MG63 (cell line): ENCODE measurements at regions not wholly inside any gene's neighbourhood (a gene's known extent, or its start where the extent isn't known, plus 50 kb on each side); places are given as distances from the start of the nearest gene placed in this dataset.
"Not testable (repeated sequence)": the region's sequence is repeated elsewhere in the genome, so short reads cannot be mapped to it uniquely, and the experiment has no call there.

ENCODE experiments used
- DNase-seq: peaks from one replicate; pipeline ENCODE4 v3.0.0-alpha.2; 2020
- H3K27me3 ChIP-seq: fragments of 250-450 bp; sonication (Bioruptor Pico); 2 replicates; pipeline ENCODE4 v1.5.1; 2020; ENCODE audit warnings: mild to moderate bottlenecking, moderate library complexity
- H3K36me3 ChIP-seq: fragments of 250-450 bp; sonication (Bioruptor Pico); 2 replicates; pipeline ENCODE4 v1.5.1; 2020; ENCODE audit warnings: mild to moderate bottlenecking, moderate library complexity
- H3K4me3 ChIP-seq: fragments of 250-450 bp; sonication (Bioruptor Pico); 2 replicates; pipeline ENCODE4 v1.5.1; 2020; ENCODE audit warnings: mild to moderate bottlenecking, moderate library complexity
- H3K9me3 ChIP-seq: fragments of 250-450 bp; sonication (Bioruptor Pico); 2 replicates; pipeline ENCODE4 v1.5.1; 2020; ENCODE audit warnings: mild to moderate bottlenecking, moderate library complexity

DNA sequence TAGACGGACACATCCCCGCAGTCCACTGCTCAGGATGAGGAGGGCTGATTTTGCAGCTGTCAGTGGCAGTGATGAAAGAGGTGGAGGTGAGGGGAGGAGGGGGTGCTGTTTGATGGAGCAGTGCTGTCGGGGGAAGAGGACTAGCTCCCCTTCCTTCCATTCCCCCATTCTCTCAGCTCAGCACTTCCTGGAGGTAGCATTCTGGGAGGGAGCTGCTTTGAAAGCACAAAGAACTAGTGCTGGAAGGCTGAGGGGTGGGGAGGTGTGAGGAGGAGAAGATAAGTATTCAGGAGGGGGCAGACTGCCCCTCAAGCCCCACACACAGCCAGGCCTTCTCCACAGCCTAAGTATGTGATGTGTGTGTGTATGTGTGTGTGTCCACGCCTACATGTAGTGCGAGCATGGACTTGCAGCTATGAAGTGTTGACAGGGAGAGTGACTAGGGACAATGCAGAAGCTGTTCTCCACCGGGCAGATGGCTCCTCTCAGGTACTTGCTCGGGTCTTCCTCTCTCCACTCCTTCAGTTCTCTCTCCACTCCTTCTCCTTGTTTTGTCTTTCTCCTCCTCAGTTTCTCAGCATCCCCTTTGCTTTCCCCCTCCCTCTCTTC, 65.5 kb upstream of the HSPA9 start:
- Histone ChIP-seq H3K27me3 (no peaks in the 10 kb centered on the region), H3K36me3 (no peaks in the 10 kb centered on the region), H3K4me3 (no peak overlapping the region), H3K9me3 (no peaks in the 10 kb centered on the region)
- no peak for DNase-seq

DNA sequence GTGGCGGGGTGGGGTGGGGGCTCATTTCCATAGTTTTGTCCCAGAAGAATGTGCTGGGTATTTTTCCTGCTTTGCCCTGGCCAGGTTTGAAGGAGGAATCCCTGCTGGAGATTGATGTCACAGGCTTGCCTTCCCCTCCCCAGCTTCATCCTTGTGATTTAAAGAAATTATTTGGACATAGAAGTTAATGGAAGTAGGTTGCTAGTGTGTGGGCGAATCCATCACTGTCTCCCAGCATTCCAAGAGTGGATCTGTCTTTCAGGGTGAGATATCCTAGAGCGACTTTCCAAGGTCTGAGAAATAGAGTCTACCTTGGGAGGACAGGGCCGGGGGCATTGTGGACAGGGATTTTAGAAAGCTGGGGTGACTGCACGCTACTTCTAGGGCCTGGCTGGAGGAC, 64.9 kb upstream of the HSPA9 start:
- Histone ChIP-seq H3K4me3 (no peak overlapping the region), H3K36me3 (no peaks in the 10 kb centered on the region), H3K9me3 (no peaks in the 10 kb centered on the region), H3K27me3 (no peaks in the 10 kb centered on the region)
- no peak for DNase-seq

DNA sequence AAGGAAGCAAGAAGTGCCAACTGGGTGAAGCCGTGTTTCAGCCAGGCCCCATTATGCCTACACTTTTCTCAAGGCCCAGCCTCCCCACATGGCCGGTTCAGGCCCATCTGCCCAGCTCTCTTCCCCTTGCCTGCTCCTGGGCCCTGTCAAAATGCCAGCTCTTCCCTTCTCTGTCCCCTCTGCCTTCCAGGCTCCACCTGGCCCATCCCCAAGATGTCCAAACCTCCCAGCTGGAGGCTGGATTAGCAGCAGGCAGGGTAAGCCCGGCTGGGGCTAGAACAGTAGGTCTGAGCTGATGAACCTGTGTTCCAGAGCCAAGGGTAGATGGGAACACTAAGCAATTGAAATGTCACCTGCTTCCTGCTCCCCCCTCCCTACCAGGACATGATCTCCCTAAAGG, 64.1 kb upstream of the HSPA9 start:
- no peak for DNase-seq
- Histone ChIP-seq H3K4me3 (no peak overlapping the region), H3K27me3 (no peaks in the 10 kb centered on the region), H3K36me3 (no peaks in the 10 kb centered on the region), H3K9me3 (no peaks in the 10 kb centered on the region)

- Histone ChIP-seq H3K27me3 (no peaks in the 10 kb centered on the region), H3K9me3 (no peaks in the 10 kb centered on the region), H3K4me3 (no peak overlapping the region), H3K36me3 (no peaks in the 10 kb centered on the region)
- DNase-seq, result no peak
Measured at GRCh38 chr5:138637256-138637655, 62.1 kb upstream of the HSPA9 start.

- Histone ChIP-seq H3K36me3 (no peaks in the 10 kb centered on the region), H3K4me3 (no peak overlapping the region), H3K27me3 (no peaks in the 10 kb centered on the region), H3K9me3 (no peaks in the 10 kb centered on the region)
- DNase-seq, result no peak
Measured at GRCh38 chr5:138636398-138636944, 61.3 kb upstream of the HSPA9 start.

DNA sequence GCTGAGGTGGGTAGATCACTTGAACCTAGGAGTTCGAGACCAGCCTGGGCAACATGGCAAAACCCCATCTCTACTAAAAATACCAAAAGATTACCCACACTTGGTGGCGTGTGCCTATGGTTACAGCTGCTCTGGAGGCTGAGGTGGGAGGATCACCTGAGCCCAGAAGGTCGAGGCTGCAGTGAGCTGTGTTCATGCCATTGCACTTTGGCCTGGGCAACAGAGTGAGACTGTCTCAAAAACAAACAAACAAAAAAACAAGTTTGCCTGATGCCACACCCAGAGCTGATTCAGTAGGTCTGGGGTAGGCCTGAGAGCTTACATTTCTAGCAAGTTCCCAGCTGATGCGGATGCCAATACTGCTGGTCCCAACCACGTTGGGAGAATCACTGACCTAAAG, 60.5 kb upstream of the HSPA9 start:
- no peak for DNase-seq
- H3K27me3 ChIP-seq, result no peaks in the 10 kb centered on the region
- H3K36me3 ChIP-seq, result no peaks in the 10 kb centered on the region
- no peak overlapping the region for H3K4me3 ChIP-seq
- H3K9me3 ChIP-seq, result no peaks in the 10 kb centered on the region

DNA sequence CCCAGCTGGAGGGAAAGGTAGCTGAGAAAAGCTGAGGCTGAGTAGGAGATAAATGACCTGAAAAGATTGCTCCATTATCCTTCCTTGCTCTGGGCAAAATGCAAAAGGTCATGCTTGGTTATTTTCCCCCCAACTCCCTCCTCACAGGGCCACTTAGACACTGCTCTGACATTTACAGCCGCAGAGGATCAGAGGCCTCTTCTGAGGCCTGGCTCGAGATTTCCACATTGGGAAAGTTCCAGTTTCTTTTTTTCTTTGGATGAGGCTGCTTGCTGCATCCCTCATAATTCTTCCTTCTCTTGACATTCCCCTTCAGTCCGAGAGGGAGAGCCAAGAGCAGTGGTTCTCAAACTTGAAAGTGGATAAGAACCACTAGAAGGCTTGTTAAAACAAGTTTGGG, 60.1 kb upstream of the HSPA9 start:
- Histone ChIP-seq H3K27me3 (no peaks in the 10 kb centered on the region), H3K4me3 (no peak overlapping the region), H3K36me3 (no peaks in the 10 kb centered on the region), H3K9me3 (no peaks in the 10 kb centered on the region)
- no peak for DNase-seq

- H3K36me3 ChIP-seq, H3K9me3 ChIP-seq, H3K27me3 ChIP-seq, H3K4me3 ChIP-seq, DNase-seq: not testable (repeated sequence)
Measured at GRCh38 chr5:138634804-138635203, 59.6 kb upstream of the HSPA9 start.

GRCh38 chr5:138632900-138633489, 57.8 kb upstream of the HSPA9 start:
- Histone ChIP-seq H3K4me3 (no peak overlapping the region), H3K27me3 (no peaks in the 10 kb centered on the region), H3K36me3 (no peaks in the 10 kb centered on the region), H3K9me3 (no peaks in the 10 kb centered on the region)
- peak; percentile 28 for DNase-seq

DNA sequence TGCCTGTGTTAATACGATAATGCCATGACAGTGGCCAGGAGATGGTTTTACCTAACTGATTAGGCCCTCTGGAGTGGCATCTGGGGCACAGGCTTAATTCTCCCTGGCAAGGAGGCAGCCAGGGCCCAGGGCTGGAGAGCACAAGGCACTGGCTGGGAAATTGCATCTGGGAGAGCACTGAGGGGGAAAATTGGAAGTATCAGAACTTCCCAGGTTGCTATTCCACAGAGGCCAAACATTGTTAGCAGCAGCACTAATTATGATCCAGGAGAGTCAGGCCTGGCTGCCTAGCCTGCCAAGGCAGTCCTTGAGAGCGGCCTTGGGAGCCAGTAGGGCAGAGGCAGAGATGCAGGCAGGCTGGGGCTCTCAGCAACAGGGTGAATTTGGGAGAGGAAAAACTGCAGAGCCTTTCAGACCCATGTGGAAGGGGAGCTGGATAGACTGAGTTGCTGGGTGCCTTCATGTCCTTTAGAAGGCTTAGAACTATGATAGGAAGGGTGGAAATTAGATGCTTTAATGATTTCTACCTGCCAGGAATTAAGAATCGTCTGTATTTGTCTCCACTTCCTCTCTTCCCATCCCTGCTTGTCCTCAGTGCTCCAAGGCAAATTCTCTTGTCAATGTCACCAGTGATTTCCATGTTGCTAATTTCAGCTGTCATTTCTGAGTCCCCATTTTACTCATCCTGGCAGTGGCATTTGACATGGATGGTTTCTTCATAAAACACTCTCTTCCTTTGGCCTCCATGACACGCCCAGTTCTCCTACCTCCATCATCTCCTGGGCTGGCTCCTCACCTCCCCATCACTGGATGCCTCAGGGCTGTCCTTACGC, 56.1 kb upstream of the HSPA9 start:
- DNase-seq, result no peak
- H3K4me3 ChIP-seq, result no peak overlapping the region
- H3K27me3 ChIP-seq, result no peaks in the 10 kb centered on the region
- H3K9me3 ChIP-seq, result no peaks in the 10 kb centered on the region
- H3K36me3 ChIP-seq, result no peaks in the 10 kb centered on the region

GRCh38 chr5:138629392-138629791, 54.2 kb upstream of the HSPA9 start:
- no peaks in the 10 kb centered on the region for H3K9me3 ChIP-seq
- H3K27me3 ChIP-seq, result no peaks in the 10 kb centered on the region
- H3K4me3 ChIP-seq, result no peak overlapping the region
- DNase-seq, result no peak
- H3K36me3 ChIP-seq, result no peaks in the 10 kb centered on the region

- Histone ChIP-seq H3K9me3 (no peaks in the 10 kb centered on the region), H3K4me3 (no peak overlapping the region), H3K36me3 (no peaks in the 10 kb centered on the region), H3K27me3 (no peaks in the 10 kb centered on the region)
- peak; percentile 50 for DNase-seq
Measured at GRCh38 chr5:138626333-138626944, 51.2 kb upstream of the HSPA9 start.

DNA sequence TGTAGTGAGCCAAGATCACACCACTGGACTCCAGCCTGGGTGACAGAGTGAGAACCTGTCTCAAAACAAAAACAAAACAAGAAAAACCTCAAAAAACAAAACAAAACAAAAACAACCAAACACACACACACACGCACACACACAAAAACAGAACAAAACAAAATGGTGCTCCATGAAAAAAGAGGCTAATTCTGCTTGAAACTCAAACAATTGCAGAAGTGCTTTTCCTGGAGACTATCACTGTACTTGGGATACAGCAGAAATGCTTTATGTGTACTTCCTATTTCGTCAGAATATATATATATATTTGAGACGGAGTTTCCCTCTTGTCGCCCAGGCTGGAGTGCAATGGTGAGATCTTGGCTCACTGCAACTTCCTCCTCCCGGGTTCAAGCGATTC, 49.9 kb upstream of the HSPA9 start:
- H3K27me3 ChIP-seq, result no peaks in the 10 kb centered on the region
- H3K36me3 ChIP-seq, result no peaks in the 10 kb centered on the region
- no peak overlapping the region for H3K4me3 ChIP-seq
- DNase-seq, result no peak
- no peaks in the 10 kb centered on the region for H3K9me3 ChIP-seq
